K562 (cell line): ENCODE measurements at regions not wholly inside any gene's neighbourhood (a gene's known extent, or its start where the extent isn't known, plus 50 kb on each side); places are given as distances from the start of the nearest gene placed in this dataset.

ENCODE experiments used
- ATAC-seq: fragments of 200-7000 bp; cut with Tn5 transposase; 3 replicates; pipeline ENCODE4 v1.9.1; 2020; ENCODE audit warnings: moderate library complexity
- BruUV-seq: library from RNA; stranded (reverse); fragments of 400-500 nt; replicated peaks from 2 replicates; lab custom pipeline; 2021; lab: Mats Ljungman, UMichigan
- CTCF ChIA-PET: fragments of 300-600 bp; formaldehyde crosslinking; extraction: SDS; loops from one replicate; lab custom pipeline; 2021; ENCODE audit warnings: low intra/inter-chr PET ratio; lab: Yijun Ruan, JAX
- POLR2A ChIA-PET: fragments of 300-600, 350-650 bp; sonication (Branson Sonifier 250); formaldehyde crosslinking; extraction: SDS; loops from one replicate; lab custom pipeline; 2021; ENCODE audit warnings: antibody characterized with exemption, inconsistent platforms; lab: Yijun Ruan, JAX
- DNase-seq, 4 experiments: peaks; one replicate each; pipeline versions ENCODE4 v3.0.0 to v3.0.0-alpha.2; 2011 to 2018; ENCODE audit warnings: low spot score in 3 of 4, mixed read lengths in 3 of 4; ENCODE audit errors: extremely low read depth in 1 of 4
- FAIRE-seq: peaks from 2 replicates; lab custom pipeline; 2011; peaks lifted over from hg19 to GRCh38; lab: Jason Lieb, UNC
- H2AFZ ChIP-seq: 2 replicates; pipeline ENCODE4 v1.6.0; 2011; ENCODE audit warnings: low read depth, low read length, control low read depth, inconsistent platforms
- H3K27ac ChIP-seq: fragments of 200-600 bp; 3 replicates; pipeline ENCODE4 v1.8.0; 2011; ENCODE audit warnings: low read depth, mild to moderate bottlenecking, control low read depth, inconsistent platforms, low read length, moderate library complexity, mixed read lengths; ENCODE audit errors: extremely low read depth
- H3K27me3 ChIP-seq, 2 experiments: fragments of 300-600 bp in 1 of 2; 2 replicates in 1 of 2; 3 replicates in 1 of 2; pipeline versions ENCODE4 v1.6.0 to v1.8.0; 2011; ENCODE audit warnings: inconsistent platforms in 2 of 2, low read length in 2 of 2, mild to moderate bottlenecking in 1 of 2, mixed read lengths in 1 of 2, moderate library complexity in 1 of 2; ENCODE audit not compliant: control insufficient read depth in 2 of 2, insufficient read depth in 2 of 2
- H3K36me3 ChIP-seq: fragments of 300-600 bp; 3 replicates; pipeline ENCODE4 v1.8.0; 2011; ENCODE audit warnings: mild to moderate bottlenecking, low read length, inconsistent platforms; ENCODE audit not compliant: control insufficient read depth, insufficient read depth
- H3K4me1 ChIP-seq, 2 experiments: fragments of 200-600 bp in 1 of 2; replicated peaks in 1 of 2; 2 replicates in 1 of 2; 3 replicates in 1 of 2; pipeline versions ENCODE4 v1.5.1 to v1.8.0; 2011; ENCODE audit warnings: inconsistent platforms in 2 of 2, low read length in 2 of 2, mild to moderate bottlenecking in 1 of 2, mixed read lengths in 1 of 2, moderate library complexity in 1 of 2; ENCODE audit not compliant: control insufficient read depth in 2 of 2, insufficient read depth in 2 of 2
- H3K4me2 ChIP-seq: 2 replicates; pipeline ENCODE4 v1.6.1; 2011; ENCODE audit warnings: low read length, control low read depth, inconsistent platforms, mixed read lengths; ENCODE audit not compliant: insufficient read depth
- H3K4me3 ChIP-seq: fragments of 200-600 bp; sonication (generic), shearing (Covaris generic); 2 replicates; pipeline ENCODE4 v1.5.1; 2016; ENCODE audit warnings: control low read depth, inconsistent platforms
- H3K79me2 ChIP-seq: fragments of 200-600 bp; 3 replicates; pipeline ENCODE4 v1.8.0; 2011; ENCODE audit warnings: low read length, inconsistent platforms; ENCODE audit not compliant: control insufficient read depth, insufficient read depth
- H3K9ac ChIP-seq, 2 experiments: 2 replicates each; pipeline versions ENCODE4 v1.6.0 to v1.6.1; 2011; ENCODE audit warnings: low read depth in 2 of 2, low read length in 2 of 2, control low read depth in 1 of 2, inconsistent platforms in 1 of 2, mild to moderate bottlenecking in 1 of 2, mixed read lengths in 1 of 2; ENCODE audit not compliant: insufficient read depth in 1 of 2
- H3K9me1 ChIP-seq: one replicate; pipeline ENCODE4 v1.6.0; 2011; ENCODE audit warnings: inconsistent platforms, mild to moderate bottlenecking, low read length, moderate library complexity; ENCODE audit not compliant: control insufficient read depth, insufficient read depth
- H3K9me3 ChIP-seq: replicated peaks from 2 replicates; pipeline ENCODE4 v1.5.1; 2011; ENCODE audit warnings: low read depth, low read length, inconsistent platforms; ENCODE audit not compliant: control insufficient read depth, insufficient read depth
- H4K20me1 ChIP-seq: replicated peaks from 2 replicates; pipeline ENCODE4 v1.6.1; 2011; ENCODE audit warnings: low read length, inconsistent platforms, mixed read lengths; ENCODE audit not compliant: control insufficient read depth, insufficient read depth
- BRF1 ChIP-seq: IDR thresholded peaks from 3 replicates; pipeline ENCODE4 v1.6.1; 2011; ENCODE audit warnings: borderline replicate concordance, mild to moderate bottlenecking; ENCODE audit not compliant: insufficient read length; ENCODE audit errors: extremely low read depth
- DIDO1 ChIP-seq: fragments of 450-650 bp; IDR thresholded peaks from 2 replicates; pipeline ENCODE4 v1.6.1; 2016; ENCODE audit warnings: low read depth, missing biosample characterization, missing genetic modification characterization
- E2F3 ChIP-seq: fragments of 250-450 bp; sonication (Bioruptor Pico); IDR thresholded peaks from 2 replicates; pipeline ENCODE4 v1.4.0; 2020; ENCODE audit warnings: mild to moderate bottlenecking
- GTF3C2 ChIP-seq: IDR thresholded peaks from 3 replicates; pipeline ENCODE4 v1.6.1; 2011; ENCODE audit warnings: borderline replicate concordance, mild to moderate bottlenecking, moderate library complexity; ENCODE audit not compliant: insufficient read length; ENCODE audit errors: extremely low read depth
- JUN ChIP-seq, 2 experiments: sonication (generic) in 1 of 2; formaldehyde crosslinking in 1 of 2; IDR thresholded peaks; 2 replicates each; pipeline versions ENCODE4 v1.6.1 to v1.8.0; 2012 to 2022; ENCODE audit warnings: borderline replicate concordance in 2 of 2, mild to moderate bottlenecking in 2 of 2, improper control_type of control experiment in 1 of 2, low read depth in 1 of 2, low read length in 1 of 2, missing genetic modification reagents in 1 of 2
- MAZ ChIP-seq, 2 experiments: fragments of 450-650 bp in 1 of 2; sonication (generic) in 1 of 2; formaldehyde crosslinking; IDR thresholded peaks in 1 of 2; conservative IDR thresholded peaks in 1 of 2; 2 replicates each; pipeline versions ENCODE4 v1.4.0 to v1.5.0; 2020; ENCODE audit warnings: mild to moderate bottlenecking in 1 of 2, missing genetic modification reagents in 1 of 2
- NEUROD1 ChIP-seq: fragments of 150-350 bp; IDR thresholded peaks from 2 replicates; pipeline ENCODE4 v1.6.1; 2014; ENCODE audit warnings: borderline replicate concordance, low read length, low read depth; ENCODE audit not compliant: partially characterized antibody
- OTX1 ChIP-seq: fragments of 450-650 bp; formaldehyde crosslinking; IDR thresholded peaks from 2 replicates; pipeline ENCODE4 v1.4.0; 2022; ENCODE audit warnings: mild to moderate bottlenecking
- PPARD ChIP-seq: fragments of 250-450 bp; sonication (Bioruptor Pico); IDR thresholded peaks from 2 replicates; pipeline ENCODE4 v1.8.0; 2022; ENCODE audit warnings: inconsistent platforms, mild to moderate bottlenecking, moderate library complexity
- RBM34 ChIP-seq: fragments of 200-400 bp; formaldehyde crosslinking; IDR thresholded peaks from 2 replicates; pipeline ENCODE4 v1.6.1; 2018; ENCODE audit warnings: low read length, borderline replicate concordance; ENCODE audit not compliant: insufficient read depth
- RFX7 ChIP-seq: fragments of 250-450 bp; sonication (Bioruptor Pico); IDR thresholded peaks from 2 replicates; pipeline ENCODE4 v1.5.1; 2021; ENCODE audit warnings: mild to moderate bottlenecking
- SUPT5H ChIP-seq: fragments of 450-650 bp; IDR thresholded peaks from 2 replicates; pipeline ENCODE4 v1.6.1; 2016
- THAP7 ChIP-seq: fragments of 250-450 bp; sonication (Bioruptor Pico); IDR thresholded peaks from 2 replicates; pipeline ENCODE4 v1.5.0; 2021
- ZBTB33 ChIP-seq: sonication (generic); formaldehyde crosslinking; IDR thresholded peaks from 2 replicates; pipeline ENCODE4 v1.8.1; 2023; ENCODE audit warnings: mild to moderate bottlenecking, missing genetic modification reagents
- ZNF561 ChIP-seq: fragments of 450-650 bp; formaldehyde crosslinking; conservative IDR thresholded peaks from 2 replicates; pipeline ENCODE4 v1.4.0; 2020; ENCODE audit warnings: mild to moderate bottlenecking, moderate library complexity
- ZNF75A ChIP-seq: fragments of 450-650 bp; formaldehyde crosslinking; IDR thresholded peaks from 2 replicates; pipeline ENCODE4 v1.4.0; 2020; ENCODE audit warnings: mild to moderate bottlenecking
- in situ Hi-C: fragments of 300-500 bp; cut with MboI; formaldehyde crosslinking; loops from 4 replicates; pipeline ENCODE4 v1.15.0; 2018; ENCODE audit warnings: inconsistent platforms, mixed read lengths
- intact Hi-C: fragments of 100-400 bp; cut with micrococcal nuclease; formaldehyde crosslinking; loops from 2 replicates; pipeline ENCODE4 v1.14.2; 2022

GRCh38 chr4:92189146-92189545 lies 114.6 kb upstream of the GRID2 start:
- no peak overlapping the region for H3K4me3 ChIP-seq
- in situ Hi-C loops: no loop called here
- no peak overlapping the region for H3K4me2 ChIP-seq
- TF ChIP-seq PPARD (CRISPR knock-in tag) (no peak), GTF3C2 (no peak), MAZ (CRISPR knock-in tag; conservative IDR thresholded peaks at IDR 0.05 in 1 of 2, IDR thresholded peaks at IDR 0.05 in 1 of 2) (no peak), DIDO1 (tag) (no peak), JUN (IDR thresholded peaks at IDR 0.05; ENCODE audit: borderline replicate concordance, low read depth, low read length) (no peak), JUN (CRISPR knock-in tag; IDR thresholded peaks at IDR 0.05; ENCODE audit: borderline replicate concordance) (no peak), SUPT5H (no peak), RBM34 (no peak), NEUROD1 (no peak), E2F3 (CRISPR knock-in tag) (no peak), THAP7 (no peak), ZNF75A (CRISPR knock-in tag) (no peak), RFX7 (CRISPR knock-in tag) (no peak), OTX1 (CRISPR knock-in tag) (no peak), ZBTB33 (CRISPR knock-in tag) (no peak), ZNF561 (CRISPR knock-in tag) (no peak), BRF1 (no peak)
- no peaks in the 10 kb centered on the region for H3K27me3 ChIP-seq
- DNase-seq (no peak), FAIRE-seq (no peak), ATAC-seq (no peak)
- BruUV-seq: no TSS peak
- ChIA-PET CTCF (no interaction called here), POLR2A (no interaction called here)
- peaks cover 29% of the 10 kb centered on the region for H3K79me2 ChIP-seq
- no peak overlapping the region for H2AFZ ChIP-seq
- no peaks in the 10 kb centered on the region for H4K20me1 ChIP-seq
- no peaks in the 10 kb centered on the region for H3K36me3 ChIP-seq
- H3K9me3 ChIP-seq: no peaks in the 10 kb centered on the region
- intact Hi-C loops: no loop called here
- no peak overlapping the region for H3K27ac ChIP-seq
- no peak overlapping the region for H3K9ac ChIP-seq
- H3K9me1 ChIP-seq: no peaks in the 10 kb centered on the region
- H3K4me1 ChIP-seq: no peaks in the 10 kb centered on the region
